Epithelial cell of prostate (primary cell): ENCODE measurements at regions not wholly inside any gene's neighbourhood (a gene's known extent, or its start where the extent isn't known, plus 50 kb on each side); places are given as distances from the start of the nearest gene placed in this dataset.

Source experiments
- DNase-seq: peaks from one replicate; pipeline ENCODE4 v3.0.0-alpha.2; 2011; ENCODE audit warnings: low read depth, low spot score
- H3K27ac ChIP-seq: fragments of 450-650 bp; 2 replicates; pipeline ENCODE4 v1.5.1; 2017; ENCODE audit warnings: mild to moderate bottlenecking

DNA sequence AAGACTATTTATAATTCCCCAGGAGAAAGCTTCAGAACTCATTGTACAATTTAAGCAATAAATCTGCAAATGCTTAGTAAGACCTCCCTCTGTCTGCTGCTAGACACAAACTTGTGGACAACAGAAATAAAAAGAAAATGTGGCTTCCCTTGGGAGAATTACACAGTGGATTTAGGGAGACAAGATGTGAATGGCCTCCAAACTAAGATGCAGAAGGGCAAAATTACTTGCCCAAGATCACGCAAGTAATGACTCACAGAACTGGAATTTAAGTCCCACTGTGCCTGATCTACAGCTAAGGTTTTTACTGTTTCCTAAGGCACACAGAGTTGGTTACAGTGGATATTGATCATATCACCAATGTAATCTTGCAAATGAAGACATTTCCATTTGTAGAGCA is 947.0 kb downstream of the NLGN4Y start:
- DNase-seq, result no peak
- H3K27ac ChIP-seq, result no peak overlapping the region

GRCh38 chrY:15478348-15478963 is 954.1 kb downstream of the NLGN4Y start:
- no peak for DNase-seq
- H3K27ac ChIP-seq, result no peak overlapping the region

DNA sequence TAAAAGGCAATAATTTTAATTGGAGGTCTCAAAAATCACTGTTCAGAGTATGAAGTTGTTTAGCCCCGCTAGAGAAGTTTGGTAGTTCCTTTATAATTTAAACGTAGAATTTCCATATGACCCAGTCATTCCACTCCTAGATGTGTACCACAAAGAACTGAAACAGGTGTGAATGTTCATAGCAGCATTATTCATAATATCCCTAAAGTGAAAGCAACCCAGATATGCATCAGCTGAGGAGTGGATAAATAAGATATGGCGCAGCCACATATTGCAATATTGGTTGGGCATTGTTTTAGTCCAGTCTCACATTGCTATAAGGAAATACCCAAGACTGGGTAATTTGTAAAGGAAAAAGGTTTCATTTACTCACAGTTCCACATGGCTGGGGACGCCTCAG is 976.2 kb downstream of the NLGN4Y start:
- no peak overlapping the region for H3K27ac ChIP-seq
- no peak for DNase-seq

DNA sequence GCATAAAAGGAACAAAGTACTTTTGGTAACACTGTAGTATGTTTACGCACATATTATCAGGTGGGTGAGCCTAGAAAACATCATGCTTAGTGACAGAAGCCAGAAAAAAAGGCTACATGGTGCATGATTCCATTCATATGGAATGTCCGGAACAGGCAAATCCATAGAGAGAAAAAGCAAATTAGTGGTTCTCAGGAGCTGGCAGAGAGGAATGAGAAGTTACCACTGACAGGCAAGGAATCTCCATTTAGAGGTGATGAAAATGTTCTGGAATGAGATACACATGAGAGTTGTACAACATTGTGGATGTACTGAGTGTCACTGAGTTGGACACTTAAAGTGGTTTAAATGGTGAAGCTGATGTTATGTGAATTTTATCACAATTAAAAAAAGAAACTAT is 976.9 kb downstream of the NLGN4Y start:
- no peak overlapping the region for H3K27ac ChIP-seq
- no peak for DNase-seq

DNA sequence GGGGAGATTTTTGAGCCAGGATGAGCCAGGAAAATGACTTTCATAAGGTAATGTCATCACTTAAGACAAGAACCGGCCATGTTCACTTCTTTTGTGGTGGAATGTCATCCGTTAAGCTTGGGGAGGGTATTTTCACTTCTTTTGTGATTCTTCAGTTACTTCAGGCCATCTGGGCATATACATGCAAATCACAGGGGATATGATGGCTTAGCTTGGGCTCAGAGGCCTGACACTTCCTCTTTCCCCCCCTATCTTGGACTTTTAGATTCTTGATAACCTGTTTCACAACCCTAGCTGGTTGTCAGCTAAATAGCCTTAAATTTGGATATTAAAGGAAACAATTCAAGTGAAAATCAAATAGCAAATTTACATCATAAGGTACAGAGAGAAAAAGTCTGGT is 986.0 kb downstream of the NLGN4Y start:
- no peak for DNase-seq
- H3K27ac ChIP-seq, result no peak overlapping the region

DNA sequence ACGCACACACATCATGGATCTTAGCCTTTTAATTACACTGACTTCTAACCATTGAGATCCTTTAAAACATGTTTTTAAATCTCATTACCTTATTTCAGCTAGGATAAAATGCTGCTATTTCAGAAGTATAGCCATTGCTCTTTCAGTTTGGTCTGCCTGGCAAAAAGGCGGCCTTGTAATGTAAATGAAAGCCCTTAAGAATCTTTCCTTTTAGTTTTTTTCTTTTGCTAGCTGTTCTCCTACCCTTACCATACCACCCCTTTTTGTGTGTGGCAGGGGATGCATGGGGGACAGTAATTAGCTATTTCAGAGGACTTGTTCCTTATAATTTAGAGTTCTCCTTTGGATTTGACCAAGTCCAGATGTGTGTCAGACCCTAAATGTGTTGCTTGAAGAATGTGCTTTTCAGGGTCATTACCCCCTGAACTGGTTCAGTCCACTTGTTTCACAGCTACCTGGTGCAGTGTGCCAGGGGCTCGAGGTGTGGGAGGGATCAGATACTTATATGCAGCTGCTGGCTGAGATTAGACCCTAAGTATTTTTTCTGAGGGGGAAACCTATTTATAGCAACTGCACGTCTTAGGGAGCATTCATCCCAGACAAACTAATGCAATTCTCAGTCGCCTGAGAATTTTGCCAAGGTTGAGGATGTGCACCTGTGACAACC is 986.8 kb downstream of the NLGN4Y start:
- no peak overlapping the region for H3K27ac ChIP-seq
- DNase-seq, result no peak

DNA sequence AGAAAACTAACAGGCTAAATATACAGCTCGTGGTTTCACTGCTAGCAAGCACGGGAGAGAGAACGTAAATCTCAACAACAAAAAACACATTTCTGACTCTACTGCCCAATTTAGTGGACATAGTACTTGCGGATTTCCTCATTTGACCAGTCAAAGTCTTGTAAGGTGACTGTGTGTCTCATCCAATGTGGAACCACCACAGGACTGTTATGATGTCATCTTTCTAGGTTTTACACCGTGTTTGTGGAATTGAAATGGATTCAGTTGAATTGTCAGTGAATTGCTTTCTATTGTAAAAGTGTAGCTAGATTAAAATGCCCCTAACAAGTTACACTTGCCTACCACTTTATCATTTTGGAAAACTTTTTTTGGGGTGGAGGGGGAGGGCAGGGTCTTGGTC is 1010.8 kb downstream of the NLGN4Y start:
- H3K27ac ChIP-seq, result peak overlapping the region; percentile 19
- DNase-seq, result no peak

DNA sequence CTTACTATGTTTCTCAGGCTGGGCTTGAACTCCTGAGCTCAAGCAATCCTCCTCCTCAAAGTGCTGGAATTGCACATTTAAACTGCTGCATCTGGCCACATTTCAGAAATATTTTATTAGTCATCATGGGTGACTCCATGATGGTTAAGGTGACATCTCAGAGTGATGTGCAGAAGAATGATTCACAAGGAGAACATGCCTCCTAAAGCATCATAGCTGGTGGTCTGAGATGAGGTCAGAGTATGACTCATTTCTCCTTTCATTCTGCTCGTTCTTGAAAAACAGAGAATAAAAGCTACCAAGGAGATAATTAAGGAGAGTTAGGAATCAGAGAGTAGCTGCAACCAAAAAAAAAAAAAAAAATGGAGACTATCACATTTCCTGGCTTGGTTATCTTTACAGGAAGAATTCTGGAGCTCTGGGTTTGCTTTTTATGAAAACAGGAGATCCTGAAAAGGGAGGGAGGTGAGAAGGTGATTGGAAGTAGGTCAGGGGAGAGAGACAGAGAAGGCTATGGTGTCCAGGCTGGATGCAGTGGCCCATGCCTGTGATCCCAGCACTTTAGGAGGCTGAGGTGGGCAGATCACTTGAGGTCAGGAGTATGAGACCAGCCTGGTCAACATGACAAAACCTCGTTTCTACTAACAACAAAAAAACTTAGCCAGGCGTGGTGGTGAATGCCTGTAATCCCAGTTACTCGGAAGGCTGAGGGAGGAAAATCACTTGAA is 1011.6 kb downstream of the NLGN4Y start:
- peak overlapping the region; percentile 19 for H3K27ac ChIP-seq
- peak; percentile 44 for DNase-seq

DNA sequence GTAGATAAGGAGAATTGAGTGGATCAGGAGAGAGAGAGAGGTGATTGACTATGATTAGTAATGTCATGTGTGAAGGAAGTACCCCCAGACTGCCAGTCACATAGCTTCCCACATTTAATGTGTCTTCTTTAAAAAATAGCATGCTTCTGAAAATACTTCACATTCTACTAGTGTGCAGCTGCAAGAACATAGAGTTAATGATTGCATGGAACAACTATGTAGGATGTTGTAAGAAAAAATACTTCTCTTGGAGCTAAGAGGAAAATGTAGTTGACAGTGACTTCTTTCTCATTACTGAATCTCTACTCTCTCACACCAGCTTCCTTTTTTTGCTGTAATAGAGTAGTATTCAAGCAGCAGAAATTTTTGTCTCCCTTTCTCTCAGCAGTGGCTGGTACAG is 1016.2 kb downstream of the NLGN4Y start:
- DNase-seq, result no peak
- no peak overlapping the region for H3K27ac ChIP-seq

DNA sequence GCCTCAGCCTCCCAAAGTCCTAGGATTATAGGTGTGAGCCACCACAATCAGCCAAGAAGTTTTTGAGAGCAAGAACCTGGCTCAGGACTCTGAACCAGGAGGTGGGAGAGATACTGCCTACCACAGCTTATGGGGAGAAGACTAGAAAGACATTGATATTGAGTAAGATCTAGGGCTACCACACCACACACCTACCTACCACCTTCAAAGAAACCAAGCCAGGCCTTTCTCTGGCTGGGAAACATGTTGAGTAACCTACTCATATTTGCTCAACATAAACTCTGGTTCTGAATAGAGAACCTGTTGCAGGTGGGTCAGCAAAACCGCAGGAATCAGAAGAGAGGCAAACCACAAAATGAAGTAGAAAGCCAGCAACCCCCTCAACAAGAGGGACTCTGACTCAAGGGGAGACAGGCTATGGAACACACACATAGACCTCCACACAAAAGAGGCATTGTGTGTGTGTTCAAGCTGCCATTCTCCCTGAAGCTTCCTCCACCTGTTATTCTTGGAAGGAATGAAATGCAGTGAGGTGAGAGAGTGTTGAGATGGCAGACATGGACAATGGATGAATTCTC is 1021.9 kb downstream of the NLGN4Y start:
- no peak for DNase-seq

GRCh38 chrY:15552074-15552473 is 1027.7 kb downstream of the NLGN4Y start:
- DNase-seq, result no peak
- H3K27ac ChIP-seq, result no peak overlapping the region

More for the DNA sequence above, 1021.9 kb downstream of the NLGN4Y start:
- H3K27ac ChIP-seq, result no peak overlapping the region

GRCh38 chrY:15554991-15555390 is 1030.7 kb downstream of the NLGN4Y start:
- DNase-seq, result peak; percentile 16
- H3K27ac ChIP-seq, result no peak overlapping the region

DNA sequence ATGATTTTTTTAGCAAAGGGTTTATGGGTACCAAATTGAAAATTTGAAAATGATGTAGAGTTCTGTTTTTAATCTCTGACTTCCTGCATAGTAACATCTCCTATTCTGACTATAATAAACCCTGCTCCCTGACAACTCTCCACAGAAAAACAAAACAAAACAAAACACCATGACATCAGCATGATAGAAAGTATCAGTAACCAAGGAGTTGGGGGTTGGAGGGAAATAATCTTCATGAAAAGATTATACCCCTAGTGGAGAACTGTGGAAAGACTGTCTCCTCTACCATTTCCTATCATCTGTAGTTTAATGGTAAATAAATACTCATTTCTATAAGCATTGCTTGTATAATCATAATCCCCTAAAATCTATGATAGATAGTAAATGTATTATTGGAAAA is 1034.8 kb downstream of the NLGN4Y start:
- DNase-seq, result no peak
- H3K27ac ChIP-seq, result no peak overlapping the region

GRCh38 chrY:15560840-15561239 is 1036.5 kb downstream of the NLGN4Y start:
- no peak for DNase-seq

DNA sequence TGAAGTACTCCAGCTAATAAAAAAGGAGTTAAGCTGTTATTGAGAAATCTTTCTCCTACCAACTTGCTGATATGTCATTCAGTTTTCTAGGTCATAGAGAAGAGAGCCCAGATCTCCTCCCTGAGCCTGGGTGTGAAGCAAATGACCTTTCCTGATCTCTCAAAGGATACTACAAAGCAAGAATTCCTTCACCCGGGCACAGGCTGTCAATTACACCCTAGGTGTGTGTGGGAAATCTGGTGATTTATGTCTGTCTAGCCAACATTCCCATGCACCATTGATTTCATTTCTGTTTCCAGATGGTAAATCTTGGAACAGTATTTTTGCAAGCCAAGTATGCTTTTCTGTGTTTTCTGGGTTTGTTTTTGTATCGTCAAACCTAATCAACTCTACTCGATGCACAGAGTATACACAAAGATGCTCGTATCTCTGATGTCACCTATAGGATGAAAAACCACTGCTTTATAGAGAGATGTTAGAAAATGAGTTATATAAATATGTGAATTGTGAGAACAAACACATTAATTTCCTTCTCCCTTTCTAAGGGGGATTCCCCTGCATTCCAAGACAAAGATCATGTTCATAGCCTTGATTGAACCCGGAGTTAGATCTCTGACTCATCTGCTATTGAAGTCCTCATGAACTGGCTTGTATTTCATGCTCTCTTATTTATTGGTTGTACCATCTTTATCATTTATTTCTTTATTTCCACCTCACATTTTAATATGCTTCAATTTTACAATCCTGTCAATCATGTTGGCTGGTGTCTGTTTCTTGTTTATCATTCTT is 1037.4 kb downstream of the NLGN4Y start:
- no peak for DNase-seq

More at GRCh38 chrY:15560840-15561239, 1036.5 kb downstream of the NLGN4Y start:
- no peak overlapping the region for H3K27ac ChIP-seq

GRCh38 chrY:15577886-15578285 is 1053.6 kb downstream of the NLGN4Y start:
- DNase-seq, result no peak
- H3K27ac ChIP-seq, result no peak overlapping the region

More for the DNA sequence above, 1037.4 kb downstream of the NLGN4Y start:
- H3K27ac ChIP-seq, result no peak overlapping the region

- DNase-seq, result no peak
- H3K27ac ChIP-seq, result no peak overlapping the region
Observed at GRCh38 chrY:15578761-15579160, 1054.4 kb downstream of the NLGN4Y start.

- no peak for DNase-seq
- H3K27ac ChIP-seq, result no peak overlapping the region
Observed at GRCh38 chrY:15579245-15579644, 1054.9 kb downstream of the NLGN4Y start.

- H3K27ac ChIP-seq, result no peak overlapping the region
- DNase-seq, result no peak
Observed at GRCh38 chrY:15583111-15583510, 1058.8 kb downstream of the NLGN4Y start.

DNA sequence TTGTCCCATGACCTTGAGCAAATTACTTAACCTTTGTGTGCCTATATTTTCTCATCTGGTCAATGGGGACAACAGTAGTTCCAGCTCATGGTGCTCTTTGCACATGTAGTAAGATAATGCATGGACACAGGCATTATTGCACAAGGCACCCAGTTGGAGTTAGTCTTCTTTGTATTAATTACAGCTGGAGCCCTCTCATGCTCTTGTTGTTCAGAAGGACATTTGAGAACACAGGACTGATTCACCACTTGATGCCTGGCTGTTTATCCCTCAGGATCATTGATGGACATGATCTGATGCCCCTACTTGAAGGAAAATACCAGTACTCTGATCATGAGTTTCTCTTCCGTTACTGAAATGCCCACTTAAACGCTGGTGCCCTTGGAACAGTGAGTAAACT is 1068.6 kb downstream of the NLGN4Y start:
- DNase-seq, result no peak
- H3K27ac ChIP-seq, result no peak overlapping the region
